HepG2 (cell line): ENCODE measurements at regions not wholly inside any gene's neighbourhood (a gene's known extent, or its start where the extent isn't known, plus 50 kb on each side); places are given as distances from the start of the nearest gene placed in this dataset.
"Not testable (repeated sequence)": the region's sequence is repeated elsewhere in the genome, so short reads cannot be mapped to it uniquely, and the experiment has no call there.

Experiments used
- DPF2 ChIP-seq: sonication (generic); formaldehyde crosslinking; IDR thresholded peaks from 2 replicates; pipeline ENCODE4 v1.4.0; 2020; ENCODE audit warnings: mild to moderate bottlenecking, low read depth, missing genetic modification reagents, borderline replicate concordance
- KDM2A ChIP-seq: sonication (generic); formaldehyde crosslinking; IDR thresholded peaks from 2 replicates; pipeline ENCODE4 v1.4.0; 2020; ENCODE audit warnings: low read depth, missing genetic modification reagents, borderline replicate concordance
- MTF1 ChIP-seq: sonication (generic); formaldehyde crosslinking; IDR thresholded peaks from 2 replicates; pipeline ENCODE4 v1.5.0; 2020; ENCODE audit warnings: missing genetic modification reagents
- MYC ChIP-seq: sonication (generic); formaldehyde crosslinking; IDR thresholded peaks from 2 replicates; pipeline ENCODE4 v1.9.0; 2021; ENCODE audit warnings: missing genetic modification reagents, borderline replicate concordance
- PAX8 ChIP-seq: sonication (generic); formaldehyde crosslinking; IDR thresholded peaks from 2 replicates; pipeline ENCODE4 v1.8.0; 2022; ENCODE audit warnings: mild to moderate bottlenecking, missing genetic modification reagents, borderline replicate concordance
- PRDM10 ChIP-seq: sonication (generic); formaldehyde crosslinking; IDR thresholded peaks from 2 replicates; pipeline ENCODE4 v1.4.0; 2020; ENCODE audit warnings: low read depth, missing genetic modification reagents
- SMAD1 ChIP-seq: sonication (generic); formaldehyde crosslinking; IDR thresholded peaks from 2 replicates; pipeline ENCODE4 v1.4.0; 2020; ENCODE audit warnings: missing genetic modification reagents, low read depth, mild to moderate bottlenecking, borderline replicate concordance
- ZNF274 ChIP-seq: sonication (generic); formaldehyde crosslinking; IDR thresholded peaks from 2 replicates; pipeline ENCODE4 v1.5.1; 2020; ENCODE audit warnings: mild to moderate bottlenecking, missing genetic modification reagents
- ZNF547 ChIP-seq: sonication (generic); formaldehyde crosslinking; IDR thresholded peaks from 2 replicates; pipeline ENCODE4 v1.5.1; 2020; ENCODE audit warnings: mild to moderate bottlenecking, missing genetic modification reagents
- ZNF639 ChIP-seq: conservative IDR thresholded peaks from 2 replicates; pipeline ENCODE4 v1.6.1; 2018; ENCODE audit warnings: missing genetic modification reagents
- TF ChIP-seq, protein P1 (sequence below): sonication (generic); formaldehyde crosslinking; IDR thresholded peaks from 2 replicates; pipeline ENCODE4 v1.4.0; 2020; ENCODE audit warnings: missing genetic modification reagents, borderline replicate concordance
- TF ChIP-seq, protein P2 (sequence below): sonication (generic); formaldehyde crosslinking; IDR thresholded peaks from 2 replicates; pipeline ENCODE4 v1.5.0; 2020; ENCODE audit warnings: mild to moderate bottlenecking, missing genetic modification reagents, moderate library complexity

DNA sequence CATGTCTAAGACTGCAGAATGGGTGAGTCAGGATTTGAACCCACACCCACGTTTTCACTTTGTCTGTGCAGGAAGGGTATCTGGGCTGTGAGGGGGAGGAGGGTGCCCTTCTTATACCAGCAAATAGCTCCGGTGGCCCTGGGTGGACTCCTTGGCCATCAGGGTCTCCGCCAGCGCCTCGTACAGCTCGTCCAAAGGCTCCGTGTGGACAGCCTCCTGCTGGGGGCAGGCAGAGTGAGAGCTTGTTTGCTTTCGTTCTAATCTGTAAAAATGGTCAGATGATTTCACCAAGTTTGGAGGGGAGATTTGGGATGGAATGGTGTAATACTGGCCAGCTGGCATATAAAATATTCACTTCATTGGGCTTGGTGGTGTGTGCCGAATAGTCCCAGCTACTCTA, 111.7 kb upstream of the CCZ1B start:
- not testable (repeated sequence) for TF ChIP-seq ZNF274 (CRISPR knock-in tag); KDM2A (CRISPR knock-in tag); MTF1 (CRISPR knock-in tag); DPF2 (CRISPR knock-in tag); MYC (CRISPR knock-in tag); ZNF547; ZNF639 (CRISPR knock-in tag); SMAD1 (CRISPR knock-in tag); PAX8 (CRISPR knock-in tag); PRDM10 (CRISPR knock-in tag)
- TF ChIP-seq, protein P1, sequence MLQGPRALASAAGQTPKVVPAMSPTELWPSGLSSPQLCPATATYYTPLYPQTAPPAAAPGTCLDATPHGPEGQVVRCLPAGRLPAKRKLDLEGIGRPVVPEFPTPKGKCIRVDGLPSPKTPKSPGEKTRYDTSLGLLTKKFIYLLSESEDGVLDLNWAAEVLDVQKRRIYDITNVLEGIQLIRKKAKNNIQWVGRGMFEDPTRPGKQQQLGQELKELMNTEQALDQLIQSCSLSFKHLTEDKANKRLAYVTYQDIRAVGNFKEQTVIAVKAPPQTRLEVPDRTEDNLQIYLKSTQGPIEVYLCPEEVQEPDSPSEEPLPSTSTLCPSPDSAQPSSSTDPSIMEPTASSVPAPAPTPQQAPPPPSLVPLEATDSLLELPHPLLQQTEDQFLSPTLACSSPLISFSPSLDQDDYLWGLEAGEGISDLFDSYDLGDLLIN (CRISPR knock-in tag) = not testable (repeated sequence)
- TF ChIP-seq, protein P2, sequence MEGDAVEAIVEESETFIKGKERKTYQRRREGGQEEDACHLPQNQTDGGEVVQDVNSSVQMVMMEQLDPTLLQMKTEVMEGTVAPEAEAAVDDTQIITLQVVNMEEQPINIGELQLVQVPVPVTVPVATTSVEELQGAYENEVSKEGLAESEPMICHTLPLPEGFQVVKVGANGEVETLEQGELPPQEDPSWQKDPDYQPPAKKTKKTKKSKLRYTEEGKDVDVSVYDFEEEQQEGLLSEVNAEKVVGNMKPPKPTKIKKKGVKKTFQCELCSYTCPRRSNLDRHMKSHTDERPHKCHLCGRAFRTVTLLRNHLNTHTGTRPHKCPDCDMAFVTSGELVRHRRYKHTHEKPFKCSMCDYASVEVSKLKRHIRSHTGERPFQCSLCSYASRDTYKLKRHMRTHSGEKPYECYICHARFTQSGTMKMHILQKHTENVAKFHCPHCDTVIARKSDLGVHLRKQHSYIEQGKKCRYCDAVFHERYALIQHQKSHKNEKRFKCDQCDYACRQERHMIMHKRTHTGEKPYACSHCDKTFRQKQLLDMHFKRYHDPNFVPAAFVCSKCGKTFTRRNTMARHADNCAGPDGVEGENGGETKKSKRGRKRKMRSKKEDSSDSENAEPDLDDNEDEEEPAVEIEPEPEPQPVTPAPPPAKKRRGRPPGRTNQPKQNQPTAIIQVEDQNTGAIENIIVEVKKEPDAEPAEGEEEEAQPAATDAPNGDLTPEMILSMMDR = not testable (repeated sequence)
